ENCODE measurements at regions not wholly inside any gene's neighbourhood (a gene's known extent, or its start where the extent isn't known, plus 50 kb on each side); places are given as distances from the start of the nearest gene placed in this dataset.
"Not testable (repeated sequence)": the region's sequence is repeated elsewhere in the genome, so short reads cannot be mapped to it uniquely, and the experiment has no call there.

DNA sequence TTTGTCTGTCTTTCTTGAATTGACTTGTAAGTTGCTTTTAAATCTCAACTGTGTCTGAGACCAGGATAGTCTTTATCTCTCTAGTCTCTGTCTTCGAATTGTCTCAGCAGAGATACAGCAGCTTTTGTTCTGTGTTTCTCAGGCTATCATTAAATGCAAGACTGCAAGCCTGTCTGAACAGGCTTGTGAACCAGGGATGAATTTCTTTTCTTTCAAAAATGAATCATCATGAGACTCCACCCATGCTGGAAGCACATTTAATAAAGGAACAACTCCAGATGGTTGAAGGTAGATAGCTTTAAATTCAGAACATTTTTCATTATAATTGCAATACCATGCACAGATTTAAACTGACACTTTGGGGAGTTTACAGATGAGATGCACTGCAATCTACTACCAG lies 155.9 kb downstream of the SEC23IP start:
- DNase-seq (ENCODE audit: low read depth): no peak

DNA sequence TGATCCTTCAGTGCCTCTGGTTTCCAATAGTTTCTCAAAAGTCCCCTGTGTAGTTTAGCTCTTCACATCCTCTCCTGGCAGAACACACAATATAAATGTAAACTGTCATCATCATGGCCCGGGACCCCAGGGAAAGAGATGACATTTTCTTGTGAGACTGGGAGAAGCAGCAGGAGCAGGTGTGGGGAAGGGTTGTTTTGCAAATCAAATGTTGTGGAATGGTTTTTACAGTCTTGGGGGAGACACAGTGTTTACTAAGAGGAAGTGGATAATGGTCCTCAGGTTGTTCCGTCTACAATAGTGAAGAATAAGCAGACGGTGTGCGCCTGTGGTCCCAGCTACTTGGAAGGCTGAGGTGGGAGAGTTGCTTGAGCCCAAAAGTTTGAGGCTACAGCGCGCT lies 159.1 kb downstream of the SEC23IP start:
- DNase-seq (ENCODE audit: low read depth): no peak

DNA sequence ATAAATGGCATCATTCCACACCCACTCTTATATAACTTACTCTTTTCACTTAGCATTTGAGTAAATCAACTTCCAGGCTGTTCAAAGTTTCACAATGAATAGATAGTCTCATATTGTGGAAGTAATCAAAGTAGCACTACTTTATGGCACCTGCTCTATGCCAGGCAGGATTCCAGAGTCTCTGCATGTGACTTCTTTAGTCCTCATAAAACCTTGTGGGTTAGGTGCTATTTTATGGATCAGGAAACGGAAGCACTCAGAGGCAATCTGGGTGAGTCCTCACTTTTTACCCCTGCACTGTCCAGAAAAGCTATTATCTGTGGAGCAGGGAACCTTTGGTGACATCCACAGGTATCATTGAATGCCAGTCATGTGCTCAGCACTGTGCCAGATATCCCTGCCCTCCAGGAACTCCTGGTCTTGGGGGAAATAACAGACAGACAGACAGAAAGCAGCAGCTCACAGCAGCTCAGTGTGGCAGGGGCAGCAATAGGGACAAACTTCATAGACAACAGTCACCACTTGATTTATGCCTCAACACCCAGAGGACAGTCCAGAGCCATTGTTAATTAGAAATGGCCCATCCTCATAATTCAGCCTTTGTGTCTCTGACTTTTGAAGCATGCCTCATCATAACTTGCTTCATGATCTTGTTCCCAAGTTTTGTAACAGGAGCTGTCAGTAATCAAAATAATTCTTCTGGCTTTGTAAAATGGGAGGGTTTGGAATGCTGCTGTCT lies 160.6 kb downstream of the SEC23IP start:
- DNase-seq (ENCODE audit: low read depth): no peak

DNA sequence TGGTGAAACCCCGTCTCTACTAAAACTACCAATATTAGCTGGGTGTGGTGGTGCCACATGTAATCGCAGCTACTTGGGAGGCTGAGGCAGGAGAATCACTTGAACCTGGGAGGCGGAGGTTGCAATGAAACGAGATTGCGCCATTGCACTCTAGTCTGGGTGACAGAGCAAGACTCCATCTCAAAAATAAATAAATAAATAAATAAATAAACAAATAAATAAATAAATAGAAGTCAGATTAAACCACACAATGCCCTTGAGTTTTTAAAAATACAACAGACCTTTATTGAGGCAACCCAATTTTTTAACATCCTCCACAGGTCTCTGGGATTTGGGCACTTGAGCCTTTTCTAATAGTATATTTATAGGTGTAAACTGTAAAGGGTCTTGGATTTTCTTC lies 167.3 kb downstream of the SEC23IP start:
- DNase-seq (ENCODE audit: low read depth): not testable (repeated sequence)

DNA sequence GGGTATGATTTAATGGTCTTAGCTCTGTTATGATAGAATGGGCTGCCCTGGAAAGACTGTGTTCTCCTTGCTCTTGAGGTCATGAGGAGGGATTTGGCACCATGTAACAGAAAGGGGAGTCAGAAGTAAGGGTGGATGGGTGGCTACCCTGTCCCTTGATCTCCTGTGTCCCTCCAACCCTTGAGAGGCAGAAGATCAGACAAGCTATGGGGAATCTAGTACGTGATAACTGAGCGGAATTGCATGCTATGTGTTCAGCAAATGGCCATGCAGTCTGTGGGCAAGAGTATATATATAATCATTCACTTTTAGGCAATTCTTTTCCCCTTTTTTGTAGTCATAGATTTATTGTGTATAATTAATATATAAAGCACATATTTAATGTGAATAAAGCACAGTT lies 174.9 kb downstream of the SEC23IP start:
- DNase-seq (ENCODE audit: low read depth): no peak

DNA sequence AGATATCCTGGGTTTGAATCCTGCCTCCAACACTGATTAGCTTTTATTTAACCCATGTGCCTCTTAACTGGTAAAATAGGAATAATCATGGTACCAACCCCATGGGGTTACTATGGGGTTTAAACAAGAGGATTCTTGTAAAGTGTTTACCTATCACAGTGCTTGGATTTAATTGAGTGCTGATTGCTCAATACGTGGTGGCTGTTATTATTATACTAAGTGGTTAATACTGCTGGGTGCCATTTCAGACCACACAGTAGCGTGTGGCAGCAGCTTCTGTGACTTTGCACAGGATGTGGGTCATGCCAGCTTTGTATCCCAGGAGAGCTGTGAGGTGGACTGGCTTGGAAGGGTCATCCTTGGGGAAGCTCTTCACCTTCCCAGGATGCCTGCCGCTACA lies 177.2 kb downstream of the SEC23IP start:
- no peak for DNase-seq (ENCODE audit: low read depth)

DNA sequence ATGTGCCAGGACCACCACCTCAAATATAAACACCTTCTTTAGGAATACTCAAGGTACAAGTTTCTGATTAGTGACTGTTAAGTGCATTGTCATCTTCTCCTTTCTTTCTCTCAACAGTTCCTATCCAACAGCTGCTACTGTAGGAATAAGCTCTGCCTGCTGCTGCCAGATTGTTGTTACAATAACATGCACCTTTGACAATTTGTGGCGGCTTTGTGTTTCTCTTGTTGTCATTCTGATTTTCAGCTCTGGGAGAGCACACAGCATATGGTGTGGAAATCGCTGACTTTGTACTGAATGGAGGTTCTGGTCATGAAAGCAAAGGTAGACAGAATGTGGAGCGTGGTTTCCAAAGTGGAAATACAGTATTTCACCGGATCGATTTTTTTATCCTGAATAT lies 182.8 kb downstream of the SEC23IP start:
- no peak for DNase-seq (ENCODE audit: low read depth)

DNA sequence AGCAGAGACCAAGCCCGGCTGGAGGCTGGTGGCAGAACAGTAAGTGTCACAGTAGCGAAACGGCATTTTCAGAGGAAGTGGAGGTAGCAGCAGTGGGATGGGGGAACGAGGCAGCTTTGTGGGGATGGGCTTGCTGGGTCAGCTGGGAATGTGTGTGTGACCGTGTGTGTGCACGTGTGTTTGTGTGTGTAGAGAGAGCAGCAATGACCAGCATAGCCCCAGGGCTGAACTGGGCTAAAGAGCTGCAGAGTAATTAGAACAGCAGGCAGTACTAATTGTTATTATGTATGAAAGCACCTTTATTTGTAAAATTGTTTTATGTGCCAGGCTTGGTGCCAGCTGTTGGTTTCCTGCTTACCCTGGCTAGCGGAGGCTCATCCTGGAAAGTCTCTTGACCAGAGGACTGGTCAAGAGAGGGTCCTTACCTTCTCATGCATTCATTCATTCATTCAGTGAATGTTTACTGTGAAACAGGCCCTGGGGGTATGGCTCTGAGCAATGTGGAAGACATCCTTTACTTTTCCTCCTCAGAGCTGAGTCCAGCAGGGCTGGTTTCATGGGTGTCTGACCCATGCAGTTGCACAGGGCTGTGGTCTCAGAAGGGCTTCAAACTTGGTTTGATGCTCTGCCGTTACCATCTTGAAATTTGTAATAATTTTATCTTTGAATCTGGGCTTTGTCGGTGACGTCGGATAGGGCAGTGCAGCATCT lies 184.6 kb downstream of the SEC23IP start:
- no peak for DNase-seq (ENCODE audit: low read depth)

DNA sequence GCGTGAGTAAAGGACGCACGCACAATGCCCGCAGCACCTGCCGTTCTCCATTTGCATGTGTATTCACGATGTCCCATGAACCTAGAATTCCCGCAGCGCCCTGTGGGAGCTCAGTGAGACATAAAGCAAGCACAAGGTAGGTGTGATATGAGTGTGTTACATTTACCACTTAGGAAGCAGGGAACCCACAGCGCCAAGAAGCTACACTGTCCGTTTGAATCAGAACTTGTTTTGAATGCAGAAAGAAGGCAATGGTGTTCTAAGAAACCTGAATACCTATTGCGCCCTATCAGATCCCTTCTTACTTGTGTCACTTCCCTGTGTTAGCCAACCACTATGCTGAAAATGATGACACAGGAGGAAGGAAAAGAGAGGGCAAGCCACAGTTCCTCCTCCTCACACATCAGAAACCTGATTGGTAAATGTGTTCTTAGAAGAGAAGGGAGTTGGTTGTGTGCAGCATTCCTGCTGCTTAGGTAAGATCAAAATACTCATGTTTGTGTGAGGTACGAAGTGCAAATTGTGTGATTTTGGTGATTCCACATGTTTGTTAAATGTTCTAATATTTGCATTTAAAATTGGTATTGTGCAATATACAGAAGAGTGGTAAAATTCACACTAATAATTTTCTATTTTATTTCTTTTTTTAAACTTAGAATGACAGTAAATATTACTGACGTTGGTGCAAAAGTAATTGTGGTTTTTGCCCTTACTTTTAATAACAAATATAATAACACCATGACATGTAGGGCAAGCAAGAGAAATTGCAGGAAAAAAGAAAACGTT lies 185.4 kb downstream of the SEC23IP start:
- no peak for DNase-seq (ENCODE audit: low read depth)

DNA sequence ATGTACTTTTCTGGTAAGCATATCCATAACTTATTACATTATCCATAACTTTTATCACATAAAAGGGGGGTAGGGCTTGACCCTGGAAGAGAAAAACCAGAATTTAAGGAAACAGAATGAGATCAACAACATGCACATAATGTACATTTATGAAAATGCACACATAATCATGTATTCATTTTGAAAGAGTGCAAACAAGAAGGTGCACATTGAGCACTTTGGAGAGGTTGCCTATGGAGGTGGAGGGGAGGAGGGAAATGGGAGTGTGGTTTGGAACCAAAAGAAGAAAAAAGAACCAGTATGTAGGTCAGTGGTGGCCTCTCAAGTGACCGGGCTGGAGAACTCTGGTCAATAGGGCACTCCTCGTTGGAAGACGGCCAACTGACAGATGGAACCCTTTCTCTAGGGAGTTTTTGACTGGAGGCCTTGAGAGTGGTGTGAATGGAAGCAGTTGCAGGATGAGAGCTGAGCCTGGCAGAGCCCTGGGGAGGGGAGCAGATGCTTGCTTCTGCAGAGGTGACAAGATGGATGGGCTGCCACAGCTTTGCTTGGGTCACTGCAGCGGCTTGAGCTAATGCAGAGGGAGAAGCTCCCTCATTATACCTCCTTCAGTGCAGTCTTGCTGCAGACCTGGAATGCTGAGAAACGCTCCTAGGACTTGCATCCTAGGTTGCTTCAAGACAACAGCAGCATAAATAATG lies 192.7 kb downstream of the SEC23IP start:
- DNase-seq (ENCODE audit: low read depth): no peak

DNA sequence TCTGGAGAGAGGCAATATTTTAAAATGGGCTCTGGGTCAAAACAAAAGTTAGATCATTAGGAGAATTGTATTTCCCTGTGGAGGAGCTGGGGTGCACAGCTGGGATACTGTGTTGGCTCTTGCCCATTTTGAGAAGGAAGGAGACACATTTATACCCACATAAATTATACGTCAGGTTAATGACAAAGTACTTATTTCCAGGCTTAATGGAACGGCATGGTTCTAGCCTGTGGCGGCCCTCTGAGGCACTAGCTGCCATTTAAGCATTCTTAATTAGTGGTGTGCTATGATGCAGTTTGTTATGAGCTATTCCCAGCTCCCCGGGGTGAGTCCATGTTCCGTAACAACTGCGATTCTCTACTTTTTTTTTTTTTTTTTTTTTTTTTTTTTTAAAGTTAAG lies 193.5 kb downstream of the SEC23IP start:
- DNase-seq (ENCODE audit: low read depth): no peak

DNA sequence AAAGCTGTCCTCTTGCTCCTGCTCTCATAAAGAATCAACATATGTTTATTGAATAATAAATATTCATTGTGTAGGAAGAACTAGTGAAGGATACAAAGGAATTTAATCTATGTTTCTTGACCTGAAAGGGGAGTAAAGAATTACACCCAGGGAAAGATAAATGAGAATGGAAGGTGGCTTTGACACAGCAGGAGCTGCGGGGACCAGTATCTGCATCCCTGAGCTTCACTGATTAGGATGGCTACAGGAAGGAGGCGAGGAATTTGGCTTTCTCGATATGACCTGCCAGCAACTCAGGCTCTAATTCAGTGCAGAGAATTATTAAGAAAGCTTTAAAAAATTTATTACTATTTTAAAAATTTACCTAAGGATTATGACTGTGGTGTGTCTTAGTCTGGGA lies 194.6 kb downstream of the SEC23IP start:
- DNase-seq (ENCODE audit: low read depth): no peak

DNA sequence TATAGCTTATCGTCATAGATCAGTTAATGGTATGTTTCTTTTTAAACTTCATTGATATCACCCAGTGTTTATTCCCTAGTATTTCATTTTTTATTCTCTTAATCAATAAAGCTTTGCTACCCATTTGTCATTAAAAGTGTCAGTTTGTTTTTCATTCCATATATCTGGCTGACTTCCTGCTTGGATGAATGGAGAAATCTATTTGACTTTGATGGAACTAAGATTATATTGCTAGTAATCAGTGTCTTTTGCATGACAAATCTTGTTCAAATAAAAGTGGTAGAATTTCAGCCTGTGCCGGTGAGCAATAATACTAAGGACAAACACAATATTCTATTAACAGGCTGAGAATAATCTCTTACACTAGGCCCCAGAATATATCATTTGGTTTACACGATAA lies 203.3 kb downstream of the SEC23IP start:
- DNase-seq (ENCODE audit: low read depth): no peak

DNA sequence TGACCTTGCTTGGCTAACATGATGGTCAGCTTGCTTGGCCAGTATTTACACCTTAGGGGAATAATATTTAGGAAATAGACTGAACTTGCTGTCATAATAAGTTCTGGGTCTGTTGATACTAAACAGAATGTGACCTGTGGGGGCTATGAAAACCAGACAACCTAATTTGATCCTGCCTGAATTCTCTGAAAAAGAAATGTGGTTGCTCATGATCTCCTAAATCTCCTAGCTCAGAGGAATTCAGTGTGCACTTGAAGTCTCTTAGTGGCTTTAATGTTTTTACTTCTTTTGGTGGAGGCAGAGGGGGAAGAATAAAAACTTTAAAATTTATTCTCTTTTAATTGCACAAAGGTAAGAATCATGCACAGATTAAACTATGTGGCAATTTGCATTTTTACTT lies 205.2 kb downstream of the SEC23IP start:
- no peak for DNase-seq (ENCODE audit: low read depth)

DNA sequence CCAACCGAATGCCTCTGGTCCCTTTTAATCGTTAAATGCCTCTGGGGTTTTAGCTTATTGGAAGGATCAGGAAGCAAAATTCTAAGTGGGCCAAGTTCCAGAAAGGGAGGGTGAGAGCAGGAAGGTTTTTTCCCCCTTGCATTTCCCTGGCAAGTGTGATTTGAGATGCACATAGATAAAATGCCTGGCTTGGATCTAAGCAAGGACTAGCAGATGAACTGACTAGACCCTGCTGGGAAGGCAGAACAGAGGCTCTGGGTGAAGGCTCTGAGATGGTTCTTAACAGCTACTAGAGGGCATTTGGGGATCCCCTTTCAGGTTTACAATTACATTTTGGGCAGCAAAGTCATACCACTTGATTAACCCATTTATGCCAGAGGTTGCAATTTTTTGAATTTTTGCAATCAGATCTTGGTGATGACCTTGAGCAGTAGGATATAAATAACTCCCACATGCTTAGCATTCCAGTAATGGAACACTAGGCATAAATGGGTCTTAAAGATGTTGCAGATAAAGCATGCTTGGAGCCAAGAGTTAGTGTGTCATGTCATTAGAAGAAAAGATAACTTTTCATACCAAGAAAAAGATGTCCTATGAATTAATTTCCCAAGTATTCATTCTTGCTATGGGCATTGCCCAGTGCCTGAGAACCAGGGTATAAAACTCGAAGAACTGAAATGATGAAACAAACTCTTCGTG lies 205.9 kb downstream of the SEC23IP start:
- no peak for DNase-seq (ENCODE audit: low read depth)

DNA sequence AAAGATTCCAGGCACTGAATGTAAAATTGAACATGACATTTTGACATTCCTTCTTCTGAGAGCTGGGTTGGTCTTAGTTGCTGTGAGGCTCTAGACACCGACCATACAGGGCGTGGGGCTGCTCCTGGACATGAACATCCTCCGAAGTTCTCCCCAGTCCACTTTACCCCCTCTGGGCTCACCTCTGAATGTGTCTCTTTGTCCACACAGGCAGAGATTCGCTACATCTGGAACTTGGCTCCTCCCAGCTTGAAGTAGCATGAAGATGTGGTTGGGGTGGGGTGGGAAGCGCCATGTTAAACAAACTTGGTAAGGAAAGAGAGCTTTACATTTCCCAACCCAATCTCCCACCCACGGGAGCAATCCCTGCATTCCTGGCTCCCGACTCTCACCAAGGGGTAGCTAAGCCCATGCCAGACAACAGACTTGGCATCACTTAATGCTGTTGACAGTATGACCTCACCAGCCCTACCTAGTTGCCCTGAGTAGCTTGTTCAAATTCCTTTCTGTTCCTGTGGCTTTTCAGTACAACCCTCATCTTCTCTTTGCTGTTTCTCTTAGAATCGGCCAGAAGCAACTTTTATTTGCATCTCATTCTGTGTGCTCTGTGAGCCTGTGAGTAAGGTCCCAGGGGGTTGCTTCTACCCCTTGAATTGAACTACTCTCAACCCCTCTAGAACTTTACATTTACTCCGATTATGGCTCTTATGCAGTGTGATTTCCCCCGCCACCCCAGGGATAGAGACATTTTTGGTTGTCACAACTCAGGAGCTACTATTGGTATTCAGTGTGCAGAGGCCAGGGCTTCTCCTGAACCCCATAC lies 211.4 kb downstream of the SEC23IP start:
- no peak for DNase-seq (ENCODE audit: low read depth)

DNA sequence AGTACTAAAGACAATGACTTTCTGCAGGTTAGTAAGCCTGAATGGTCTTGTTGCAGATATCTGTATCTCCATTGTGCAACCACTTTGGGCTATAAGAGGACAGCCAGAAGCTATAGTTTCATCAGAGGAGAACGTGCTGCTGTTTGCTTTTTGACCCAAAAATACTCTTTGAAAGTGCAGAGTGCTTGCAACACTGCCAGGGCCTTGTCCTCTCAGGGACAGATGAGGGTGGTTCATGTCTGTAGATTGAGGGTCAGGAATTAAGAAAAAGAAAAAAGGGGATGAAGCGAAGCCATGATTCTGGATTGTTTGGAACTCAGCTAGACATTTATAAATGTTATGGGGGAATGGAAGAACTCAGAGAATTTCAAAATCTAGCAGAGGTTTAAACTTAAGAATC lies 212.5 kb downstream of the SEC23IP start:
- no peak for DNase-seq (ENCODE audit: low read depth)

DNA sequence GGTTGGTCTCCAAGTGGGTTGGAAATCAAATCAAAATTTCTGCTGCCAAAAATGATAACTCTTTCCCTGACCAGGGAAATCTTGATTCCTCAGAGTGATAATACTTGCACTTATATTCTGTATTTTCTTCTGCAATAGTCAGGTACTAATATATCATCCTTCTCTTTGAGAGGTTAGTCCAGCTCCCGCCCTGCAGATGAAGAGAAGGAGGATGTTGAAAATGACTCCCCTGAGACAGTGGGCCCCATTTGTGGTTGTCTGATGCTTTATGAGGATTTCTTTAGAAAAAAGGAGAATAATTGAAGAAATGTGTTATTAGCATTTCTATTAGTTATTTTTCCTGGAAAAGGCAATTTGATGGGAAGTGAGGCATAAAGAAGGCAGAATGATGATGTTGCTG lies 213.0 kb downstream of the SEC23IP start:
- DNase-seq (ENCODE audit: low read depth): no peak

DNA sequence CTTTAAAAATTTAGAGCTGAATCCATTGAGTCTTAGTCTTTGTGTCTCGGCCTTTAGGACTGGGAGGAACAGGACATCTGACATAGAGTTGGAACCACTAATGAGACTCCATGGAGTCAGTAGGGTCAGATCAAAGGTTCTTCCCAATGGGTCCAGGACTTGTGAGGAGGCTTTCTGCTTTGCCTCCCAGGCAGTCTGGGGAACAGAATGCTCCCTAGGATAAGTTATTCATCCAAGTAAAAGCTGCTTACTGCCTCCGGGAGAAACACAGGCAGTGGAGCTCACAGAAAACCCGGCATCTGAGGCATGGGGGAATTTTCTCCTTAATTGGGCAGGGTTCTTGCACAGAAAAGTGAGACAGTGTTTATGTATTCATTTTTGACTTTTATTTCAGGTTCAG lies 216.4 kb downstream of the SEC23IP start:
- no peak for DNase-seq (ENCODE audit: low read depth)

DNA sequence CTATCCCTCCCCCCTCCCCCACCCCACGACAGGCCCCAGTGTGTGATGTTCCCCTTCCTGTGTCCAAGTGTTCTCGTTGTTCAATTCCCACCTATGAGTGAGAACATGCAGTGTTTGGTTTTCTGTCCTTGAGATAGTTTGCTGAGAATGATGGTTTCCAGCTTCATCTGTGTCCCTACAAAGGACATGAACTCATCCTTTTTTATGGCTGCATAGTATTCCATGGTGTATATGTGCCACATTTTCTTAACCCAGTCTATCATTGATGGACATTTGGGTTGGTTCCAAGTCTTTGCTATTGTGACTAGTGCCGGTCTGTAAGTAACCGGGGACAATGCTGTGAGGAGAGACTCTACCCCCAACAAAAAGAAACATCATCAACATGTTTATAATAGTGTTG lies 217.2 kb downstream of the SEC23IP start:
- DNase-seq (ENCODE audit: low read depth): not testable (repeated sequence)

DNA sequence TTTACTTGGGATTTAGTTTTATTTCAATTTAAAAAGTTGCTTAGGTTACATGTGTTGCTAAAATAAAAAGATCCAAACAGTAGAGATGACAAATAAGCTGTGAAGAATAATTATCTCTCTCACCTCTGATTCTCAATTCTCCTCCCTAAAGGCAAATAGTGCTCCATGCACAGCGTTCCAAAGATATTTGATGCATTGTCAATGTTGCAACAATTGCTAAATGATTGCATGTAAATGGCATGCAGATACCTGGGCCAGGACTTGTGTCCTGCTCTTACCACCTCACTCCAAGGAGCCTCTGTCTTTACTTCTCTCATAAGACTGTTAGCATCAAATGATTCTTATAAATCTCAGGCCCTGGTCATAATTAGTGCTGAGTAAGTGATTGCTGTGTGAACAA lies 217.7 kb downstream of the SEC23IP start:
- DNase-seq (ENCODE audit: low read depth): no peak
